NCI-H128 (cell line): ENCODE measurements at regions not wholly inside any gene's neighbourhood (a gene's known extent, or its start where the extent isn't known, plus 50 kb on each side); places are given as distances from the start of the nearest gene placed in this dataset.

Source experiments
- DNase-seq: peaks from one replicate; lab custom pipeline; 2025; ENCODE audit not compliant: unreplicated experiment; lab: John Stamatoyannopoulos, UW

- DNase-seq = no peak
Observed at GRCh38 chr11:97359016-97359415, 969.2 kb downstream of the JRKL start.

GRCh38 chr11:97361812-97362378 is 972.1 kb downstream of the JRKL start:
- DNase-seq = no peak

GRCh38 chr11:97363331-97363730 is 973.5 kb downstream of the JRKL start:
- no peak for DNase-seq

- DNase-seq = no peak
Observed at GRCh38 chr11:97364047-97364446, 974.2 kb downstream of the JRKL start.

GRCh38 chr11:97367406-97368083 is 977.7 kb downstream of the JRKL start:
- no peak for DNase-seq

- no peak for DNase-seq
Observed at GRCh38 chr11:97389270-97389669, 999.5 kb downstream of the JRKL start.

- no peak for DNase-seq
Observed at GRCh38 chr11:97398246-97398645, 1008.4 kb downstream of the JRKL start.

GRCh38 chr11:97409141-97409540 is 1019.3 kb downstream of the JRKL start:
- DNase-seq = no peak

- no peak for DNase-seq
Observed at GRCh38 chr11:97414801-97415200, 1025.0 kb downstream of the JRKL start.

GRCh38 chr11:97419729-97420128 is 1029.9 kb downstream of the JRKL start:
- DNase-seq = no peak

GRCh38 chr11:97428247-97428790 is 1038.5 kb downstream of the JRKL start:
- no peak for DNase-seq

GRCh38 chr11:97430877-97431276 is 1041.1 kb downstream of the JRKL start:
- DNase-seq = no peak

GRCh38 chr11:97432926-97433325 is 1043.1 kb downstream of the JRKL start:
- no peak for DNase-seq

- no peak for DNase-seq
Observed at GRCh38 chr11:97445561-97445960, 1055.7 kb downstream of the JRKL start.

GRCh38 chr11:97451441-97451840 is 1061.6 kb downstream of the JRKL start:
- DNase-seq = no peak

GRCh38 chr11:97454988-97455387 is 1065.2 kb downstream of the JRKL start:
- no peak for DNase-seq

- no peak for DNase-seq
Observed at GRCh38 chr11:97460091-97460490, 1070.3 kb downstream of the JRKL start.

GRCh38 chr11:97461044-97461880 is 1071.4 kb downstream of the JRKL start:
- DNase-seq = no peak

GRCh38 chr11:97461934-97462333 is 1072.1 kb downstream of the JRKL start:
- DNase-seq = no peak

GRCh38 chr11:97463891-97464290 is 1074.1 kb downstream of the JRKL start:
- no peak for DNase-seq

- DNase-seq = no peak
Observed at GRCh38 chr11:97471480-97471879, 1081.7 kb downstream of the JRKL start.

GRCh38 chr11:97487387-97487786 is 1097.6 kb downstream of the JRKL start:
- no peak for DNase-seq
